Retinal pigment epithelial cell (primary cell): ENCODE measurements at regions not wholly inside any gene's neighbourhood (a gene's known extent, or its start where the extent isn't known, plus 50 kb on each side); places are given as distances from the start of the nearest gene placed in this dataset.
"Not testable (repeated sequence)": the region's sequence is repeated elsewhere in the genome, so short reads cannot be mapped to it uniquely, and the experiment has no call there.

Experiments
- DNase-seq: peaks from one replicate; pipeline ENCODE4 v3.0.0-alpha.2; 2010; ENCODE audit warnings: low read depth
- H3K4me3 ChIP-seq: 2 replicates; pipeline ENCODE4 v1.5.1; 2011; ENCODE audit warnings: mild to moderate bottlenecking, low read length, control low read depth, moderate library complexity
- CTCF ChIP-seq: conservative IDR thresholded peaks from 2 replicates; pipeline ENCODE4 v1.5.1; 2011; ENCODE audit warnings: low read depth, low read length, control low read depth, inconsistent platforms

GRCh38 chr2:183952741-183953140 lies 645.6 kb upstream of the ZNF804A start:
- no peak overlapping the region for H3K4me3 ChIP-seq
- no peak for TF ChIP-seq CTCF
- DNase-seq, result no peak

- DNase-seq, result no peak
- no peak for TF ChIP-seq CTCF
- no peak overlapping the region for H3K4me3 ChIP-seq
Measured at GRCh38 chr2:183963609-183964008, 634.7 kb upstream of the ZNF804A start.

GRCh38 chr2:183964565-183964964 lies 633.8 kb upstream of the ZNF804A start:
- no peak for TF ChIP-seq CTCF
- no peak for DNase-seq
- no peak overlapping the region for H3K4me3 ChIP-seq

GRCh38 chr2:183967756-183968155 lies 630.6 kb upstream of the ZNF804A start:
- no peak for DNase-seq
- no peak overlapping the region for H3K4me3 ChIP-seq
- no peak for TF ChIP-seq CTCF

- DNase-seq, H3K4me3 ChIP-seq: not testable (repeated sequence)
Measured at GRCh38 chr2:183975676-183976075, 622.7 kb upstream of the ZNF804A start.

- DNase-seq, result no peak
- no peak overlapping the region for H3K4me3 ChIP-seq
- TF ChIP-seq CTCF, result no peak
Measured at GRCh38 chr2:183984871-183985270, 613.5 kb upstream of the ZNF804A start.

- DNase-seq, result no peak
- TF ChIP-seq CTCF, result no peak
Measured at GRCh38 chr2:183991968-183992367, 606.4 kb upstream of the ZNF804A start.

GRCh38 chr2:183993052-183993451 lies 605.3 kb upstream of the ZNF804A start:
- H3K4me3 ChIP-seq, result no peak overlapping the region
- no peak for DNase-seq
- no peak for TF ChIP-seq CTCF

More at GRCh38 chr2:183991968-183992367, 606.4 kb upstream of the ZNF804A start:
- no peak overlapping the region for H3K4me3 ChIP-seq
